Progenitor cell of endocrine pancreas (in vitro differentiated cells): ENCODE measurements at regions not wholly inside any gene's neighbourhood (a gene's known extent, or its start where the extent isn't known, plus 50 kb on each side); places are given as distances from the start of the nearest gene placed in this dataset.

Experiments
- DNase-seq: peaks from one replicate; pipeline ENCODE4 v3.0.0; 2021; ENCODE audit warnings: low spot score; ENCODE audit not compliant: unreplicated experiment
- H3K27ac Mint-ChIP-seq: 2 replicates; pipeline ENCODE4 v1.8.0; 2021; ENCODE audit warnings: mild to moderate bottlenecking, moderate library complexity, mixed read lengths
- H3K27me3 Mint-ChIP-seq: 2 replicates; pipeline ENCODE4 v1.8.0; 2021; ENCODE audit warnings: mixed read lengths
- H3K36me3 Mint-ChIP-seq: 2 replicates; pipeline ENCODE4 v1.8.0; 2022; ENCODE audit warnings: mixed read lengths; ENCODE audit not compliant: insufficient read depth
- H3K4me1 Mint-ChIP-seq: 2 replicates; pipeline ENCODE4 v1.8.0; 2021; ENCODE audit warnings: low read depth, mixed read lengths
- H3K4me3 Mint-ChIP-seq: 2 replicates; pipeline ENCODE4 v1.8.0; 2021; ENCODE audit warnings: low read depth, mild to moderate bottlenecking, moderate library complexity, mixed read lengths
- H3K9me3 Mint-ChIP-seq: 2 replicates; pipeline ENCODE4 v1.8.0; 2021; ENCODE audit warnings: low read depth, mixed read lengths
- TF ChIP-seq, protein P1 (sequence below): fragments of 200-600 bp; sonication (generic); IDR thresholded peaks from one replicate; pipeline ENCODE4 v1.5.0; 2021; ENCODE audit warnings: antibody characterized with exemption, mild to moderate bottlenecking; ENCODE audit not compliant: unreplicated experiment

DNA sequence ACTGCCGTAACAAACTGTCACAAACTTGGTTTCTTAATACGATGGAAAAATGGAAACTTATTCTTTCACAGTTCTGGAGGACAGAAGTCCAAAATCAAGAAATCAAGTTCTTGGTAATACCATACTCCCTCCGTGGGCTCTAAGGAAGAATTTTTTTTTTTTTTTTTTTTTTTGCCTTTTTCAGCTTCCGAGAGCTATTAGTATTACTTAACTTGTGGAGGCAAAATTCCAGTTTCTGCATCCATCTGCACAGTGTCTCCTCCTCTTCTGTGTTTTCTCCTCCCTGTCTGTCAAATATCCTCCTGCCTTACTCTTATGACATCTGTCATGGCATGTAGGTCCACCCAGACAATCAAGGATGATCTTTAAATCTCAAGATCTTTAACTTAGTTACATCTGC, 426.6 kb downstream of the SPRY1 start:
- no peak for DNase-seq
- no peak overlapping the region for H3K4me3 Mint-ChIP-seq
- H3K27me3 Mint-ChIP-seq: no peaks in the 10 kb centered on the region
- H3K9me3 Mint-ChIP-seq: peaks cover 9% of the 10 kb centered on the region
- peaks cover 5% of the 10 kb centered on the region for H3K36me3 Mint-ChIP-seq
- TF ChIP-seq, protein P1, sequence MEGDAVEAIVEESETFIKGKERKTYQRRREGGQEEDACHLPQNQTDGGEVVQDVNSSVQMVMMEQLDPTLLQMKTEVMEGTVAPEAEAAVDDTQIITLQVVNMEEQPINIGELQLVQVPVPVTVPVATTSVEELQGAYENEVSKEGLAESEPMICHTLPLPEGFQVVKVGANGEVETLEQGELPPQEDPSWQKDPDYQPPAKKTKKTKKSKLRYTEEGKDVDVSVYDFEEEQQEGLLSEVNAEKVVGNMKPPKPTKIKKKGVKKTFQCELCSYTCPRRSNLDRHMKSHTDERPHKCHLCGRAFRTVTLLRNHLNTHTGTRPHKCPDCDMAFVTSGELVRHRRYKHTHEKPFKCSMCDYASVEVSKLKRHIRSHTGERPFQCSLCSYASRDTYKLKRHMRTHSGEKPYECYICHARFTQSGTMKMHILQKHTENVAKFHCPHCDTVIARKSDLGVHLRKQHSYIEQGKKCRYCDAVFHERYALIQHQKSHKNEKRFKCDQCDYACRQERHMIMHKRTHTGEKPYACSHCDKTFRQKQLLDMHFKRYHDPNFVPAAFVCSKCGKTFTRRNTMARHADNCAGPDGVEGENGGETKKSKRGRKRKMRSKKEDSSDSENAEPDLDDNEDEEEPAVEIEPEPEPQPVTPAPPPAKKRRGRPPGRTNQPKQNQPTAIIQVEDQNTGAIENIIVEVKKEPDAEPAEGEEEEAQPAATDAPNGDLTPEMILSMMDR: no peak
- no peak overlapping the region for H3K27ac Mint-ChIP-seq
- H3K4me1 Mint-ChIP-seq: peaks cover 13% of the 10 kb centered on the region

DNA sequence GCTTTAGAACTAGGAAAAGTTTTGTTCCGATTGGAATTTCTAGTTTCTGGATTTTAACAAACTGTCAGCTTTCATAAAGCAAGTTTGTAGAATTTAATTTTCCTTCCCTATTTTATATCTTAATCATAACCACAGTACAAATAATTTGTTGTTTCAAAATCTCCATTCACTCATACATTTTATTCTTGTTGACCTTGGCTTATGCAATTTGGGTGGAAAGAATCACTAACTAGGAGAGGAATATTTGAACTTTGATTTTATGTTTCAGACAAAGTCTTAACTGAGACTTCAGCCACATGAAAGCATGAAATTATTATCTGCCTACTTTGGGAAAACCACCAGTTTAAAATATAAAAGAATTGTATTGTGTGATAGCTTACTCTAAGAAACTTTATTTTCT, 427.9 kb downstream of the SPRY1 start:
- Mint-ChIP-seq H3K27me3 (no peaks in the 10 kb centered on the region), H3K4me3 (no peak overlapping the region), H3K4me1 (peaks cover 13% of the 10 kb centered on the region), H3K36me3 (peaks cover 5% of the 10 kb centered on the region), H3K27ac (no peak overlapping the region), H3K9me3 (peaks cover 6% of the 10 kb centered on the region)
- TF ChIP-seq, protein P1: no peak
- no peak for DNase-seq

DNA sequence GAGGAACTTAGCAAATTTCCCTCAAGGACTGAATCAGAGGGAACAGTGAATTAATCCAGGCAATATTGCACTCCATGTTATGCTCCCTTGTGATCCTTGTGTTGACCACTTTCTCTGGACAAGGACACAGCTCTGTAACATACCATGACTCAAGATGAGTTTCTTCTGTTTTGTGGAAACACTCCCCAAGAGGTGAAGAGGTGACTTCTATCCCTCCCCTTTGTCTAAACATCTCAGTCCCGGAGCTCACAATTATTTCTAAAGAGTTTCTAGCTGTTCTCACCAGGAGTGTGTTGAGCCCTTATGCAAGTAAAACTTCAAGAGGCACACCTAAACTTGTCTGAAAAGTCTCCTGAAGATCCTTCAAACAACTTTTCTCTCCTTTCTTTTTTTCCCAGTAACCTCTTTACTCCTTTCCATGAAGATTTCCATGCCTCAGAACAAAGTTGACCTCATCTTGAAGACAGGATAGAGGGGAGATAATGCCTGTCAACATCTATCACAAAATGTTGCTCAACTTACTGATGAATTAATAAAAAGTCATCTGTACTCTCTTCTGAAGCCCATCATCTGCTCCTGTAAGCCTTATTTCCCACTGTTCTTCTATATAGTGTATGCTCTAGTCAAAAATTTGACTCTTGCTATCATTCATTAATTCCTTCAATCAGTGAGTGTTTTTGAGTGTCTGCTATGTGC, 429.1 kb downstream of the SPRY1 start:
- Mint-ChIP-seq H3K9me3 (peaks cover 6% of the 10 kb centered on the region), H3K36me3 (peaks cover 5% of the 10 kb centered on the region), H3K27me3 (no peaks in the 10 kb centered on the region), H3K4me1 (peaks cover 13% of the 10 kb centered on the region), H3K4me3 (no peak overlapping the region), H3K27ac (peak overlapping the region; percentile 50)
- TF ChIP-seq, protein P1: no peak
- no peak for DNase-seq

DNA sequence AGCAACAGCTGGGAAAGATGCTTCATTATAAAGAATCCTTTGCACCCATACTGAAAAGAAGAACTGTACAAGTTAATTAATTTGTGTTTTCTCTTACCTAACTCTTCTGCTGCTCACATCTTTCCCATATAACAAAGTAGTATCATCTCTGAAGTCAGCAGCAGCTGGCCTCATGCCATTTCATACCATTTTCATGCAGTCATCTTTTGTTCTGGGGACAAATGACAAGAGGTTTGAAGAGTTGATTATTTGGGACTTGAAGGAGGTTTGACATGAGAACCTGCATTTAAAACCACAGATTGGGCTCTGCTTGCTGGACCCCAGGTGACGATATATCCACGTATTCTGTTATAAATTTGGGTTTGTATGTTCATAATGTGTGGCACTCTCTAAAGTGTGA, 430.3 kb downstream of the SPRY1 start:
- Mint-ChIP-seq H3K9me3 (peaks cover 6% of the 10 kb centered on the region), H3K27ac (no peak overlapping the region), H3K36me3 (peaks cover 5% of the 10 kb centered on the region), H3K27me3 (no peaks in the 10 kb centered on the region), H3K4me3 (no peak overlapping the region), H3K4me1 (peaks cover 10% of the 10 kb centered on the region)
- DNase-seq: no peak
- TF ChIP-seq, protein P1: no peak

DNA sequence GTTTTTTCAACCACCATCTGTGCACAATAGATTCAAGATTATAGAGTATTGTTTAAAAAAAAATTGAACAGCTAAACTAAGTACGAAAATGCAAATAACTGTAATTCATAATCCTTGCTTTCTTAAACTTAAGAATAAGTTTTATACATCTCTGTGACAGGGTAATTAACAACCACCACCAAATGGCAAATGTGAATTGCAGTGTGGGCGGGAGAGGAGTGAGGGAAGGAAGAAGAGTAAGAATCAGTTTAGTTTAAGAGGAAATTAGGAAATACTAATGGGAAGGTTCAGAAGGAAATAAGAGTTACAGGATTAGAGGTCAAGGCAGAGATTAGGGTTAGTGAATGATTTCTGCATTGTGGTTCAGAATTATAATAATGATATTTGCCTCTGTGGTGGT, 430.9 kb downstream of the SPRY1 start:
- Mint-ChIP-seq H3K4me1 (peaks cover 5% of the 10 kb centered on the region), H3K27ac (no peak overlapping the region), H3K4me3 (no peak overlapping the region), H3K9me3 (peaks cover 6% of the 10 kb centered on the region), H3K36me3 (peaks cover 4% of the 10 kb centered on the region), H3K27me3 (no peaks in the 10 kb centered on the region)
- TF ChIP-seq, protein P1: no peak
- no peak for DNase-seq
